HG02870 (cell line): ENCODE measurements at regions not wholly inside any gene's neighbourhood (a gene's known extent, or its start where the extent isn't known, plus 50 kb on each side); places are given as distances from the start of the nearest gene placed in this dataset.

ENCODE experiments used
- ATAC-seq: cut with Tn5 transposase; IDR thresholded peaks from one replicate; pipeline ENCODE4 v1.9.1; 2021; ENCODE audit warnings: mild to moderate bottlenecking, moderate library complexity; ENCODE audit not compliant: unreplicated experiment

DNA sequence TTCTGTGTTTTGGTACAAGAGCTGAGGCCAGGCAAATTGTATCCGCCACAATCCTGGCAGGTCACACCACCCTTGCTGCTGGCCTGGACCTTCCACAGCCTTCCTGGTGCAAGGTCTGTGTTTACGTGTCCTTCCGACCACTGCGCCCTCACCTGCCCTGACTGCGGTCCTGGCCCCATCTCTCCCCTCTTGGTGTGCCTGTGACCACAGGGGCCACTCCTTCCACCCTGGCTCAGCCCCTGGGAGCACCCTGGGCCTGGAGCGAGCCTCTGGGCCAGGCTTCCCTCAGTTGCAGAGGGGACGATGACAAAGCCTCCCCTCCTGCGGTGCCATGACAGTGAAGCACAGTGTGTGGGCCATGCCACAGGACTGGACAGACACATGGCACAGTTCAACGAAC lies 104.5 kb downstream of the PLXNA1 start:
- no peak for ATAC-seq

DNA sequence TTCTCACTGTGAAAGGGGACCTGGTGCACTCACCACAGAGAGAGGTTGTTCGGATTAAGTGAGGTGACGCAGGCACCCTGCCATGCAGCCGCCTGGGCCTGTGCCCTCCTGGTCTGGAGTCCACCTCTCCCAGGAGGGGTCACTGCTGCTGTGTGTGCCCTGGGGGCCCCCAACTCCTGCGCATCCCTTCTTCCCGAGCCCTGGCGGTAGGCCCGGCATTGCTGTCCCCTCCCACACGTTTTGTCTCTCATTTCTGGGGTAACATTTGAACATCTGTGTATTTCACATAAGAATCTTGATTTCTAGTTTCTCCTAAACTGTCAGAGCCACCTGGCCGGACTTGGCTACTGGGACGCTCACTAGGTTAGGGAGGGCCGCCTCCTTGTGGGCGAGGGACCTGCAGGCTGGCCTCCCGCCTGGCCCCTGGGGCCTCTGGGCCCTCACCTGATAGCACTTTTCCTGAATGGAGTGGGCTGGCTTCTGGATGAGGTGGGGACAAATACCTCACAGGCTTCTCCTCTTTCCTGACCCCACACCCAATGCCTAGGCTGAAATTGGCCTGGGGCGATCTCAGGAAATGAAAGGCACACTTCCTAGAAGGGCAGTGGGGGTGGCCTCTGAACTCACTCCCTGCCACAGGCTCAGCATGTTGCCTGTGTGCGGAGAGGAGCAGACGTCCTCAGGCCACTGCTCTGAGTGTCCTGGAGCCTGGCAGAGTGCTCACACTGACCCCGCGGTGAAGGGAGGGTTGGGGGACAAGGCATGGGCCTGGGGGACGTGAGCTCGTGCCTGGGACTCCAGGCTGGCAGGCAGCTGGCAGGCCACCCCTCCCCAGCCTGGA lies 104.2 kb upstream of the PRR23E start:
- ATAC-seq: no peak

DNA sequence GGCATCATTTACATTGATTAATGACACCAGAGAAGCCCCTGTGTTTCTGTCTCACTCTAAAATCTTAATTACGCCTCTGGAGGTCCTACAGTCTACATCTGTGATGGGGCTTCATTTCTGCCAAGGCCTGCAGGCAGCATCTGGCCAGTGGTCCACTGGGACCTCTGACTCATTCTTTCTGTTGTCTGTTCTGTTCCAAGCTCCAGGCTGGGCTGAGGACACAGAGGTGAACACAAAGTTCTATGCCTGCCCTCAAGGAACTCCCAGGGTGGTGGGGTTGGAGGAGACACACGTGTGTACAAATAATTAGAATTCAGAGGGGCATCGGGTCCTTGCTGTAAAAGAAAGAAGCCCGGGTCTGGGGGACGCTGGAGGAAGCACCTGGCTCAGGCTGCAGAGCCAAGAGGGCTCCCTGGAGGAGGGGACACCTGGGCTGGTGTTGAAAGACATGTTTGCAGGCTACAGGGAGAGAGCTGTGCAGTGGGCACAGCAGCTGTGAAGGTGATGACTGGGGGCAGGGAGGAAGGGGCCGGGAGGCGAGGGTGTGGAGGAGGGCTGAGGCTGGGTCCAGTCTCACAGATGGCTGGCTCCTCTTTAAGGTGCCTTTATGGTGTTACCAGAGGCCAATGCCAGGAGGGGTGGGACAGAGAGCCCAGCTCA lies 103.3 kb upstream of the PRR23E start:
- ATAC-seq: no peak

DNA sequence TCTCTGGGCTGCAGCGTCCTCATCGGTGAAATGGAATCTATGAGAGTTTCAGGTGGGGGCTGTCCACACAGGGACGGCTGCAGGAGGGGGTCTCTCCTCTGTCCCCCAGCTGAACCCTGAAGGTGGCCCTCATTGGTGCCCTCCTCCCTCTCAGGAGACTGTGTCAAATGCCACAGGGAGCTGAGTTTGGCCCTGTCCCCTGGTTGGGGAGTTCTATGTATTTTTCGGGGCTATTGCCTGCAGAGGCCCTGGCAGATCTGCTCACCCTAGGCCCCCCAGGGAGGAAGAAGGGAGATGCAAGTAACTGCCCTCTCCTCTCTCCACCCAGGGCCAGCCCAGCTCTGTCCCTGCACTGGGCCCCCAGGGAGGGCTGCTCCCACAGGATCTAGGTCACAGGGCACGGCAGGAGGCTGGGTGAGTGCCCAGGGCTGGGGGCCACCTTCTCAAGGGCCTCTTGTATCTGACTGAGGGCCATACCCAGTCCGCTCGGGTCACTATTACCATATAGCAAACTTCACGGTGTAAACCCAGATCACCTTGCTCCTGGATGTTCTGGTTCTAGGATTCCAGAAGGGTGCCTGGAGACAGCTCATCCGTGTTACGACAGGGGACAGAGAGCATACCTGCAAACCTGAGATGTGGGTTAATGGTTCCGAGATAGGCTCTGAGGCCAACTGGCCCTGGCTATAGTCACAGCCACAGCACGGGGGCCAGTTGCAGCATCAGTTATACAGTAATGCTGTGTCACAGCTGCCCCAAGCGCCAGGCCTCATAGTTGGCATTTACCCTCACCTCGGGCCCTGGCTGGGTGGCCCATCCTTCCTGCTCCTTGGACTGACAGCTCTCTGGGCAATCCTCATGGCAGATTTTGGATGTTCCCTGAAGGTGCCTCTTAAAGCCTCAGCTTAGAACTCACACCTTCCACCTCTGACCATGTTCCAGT lies 102.4 kb upstream of the PRR23E start:
- no peak for ATAC-seq

DNA sequence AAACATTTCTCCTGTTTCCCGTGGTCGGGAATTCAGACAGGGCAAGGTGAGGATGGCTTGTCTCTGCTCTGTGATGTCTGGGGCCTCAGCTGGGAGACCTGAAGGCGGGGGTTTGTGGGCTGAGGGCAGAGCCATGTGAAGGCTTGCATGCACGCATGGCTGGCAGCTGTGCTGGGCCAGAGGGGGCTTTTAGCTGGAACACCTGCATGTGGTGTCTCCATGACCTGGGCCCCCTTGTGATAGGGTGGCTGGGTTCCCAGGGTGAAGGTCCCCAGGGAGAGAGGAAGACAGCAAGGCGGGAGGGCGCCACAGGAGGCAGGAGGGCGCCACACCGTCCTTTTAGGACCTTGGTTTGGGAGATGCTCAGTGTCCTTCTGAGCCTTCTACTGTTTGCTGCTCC lies 101.6 kb upstream of the PRR23E start:
- ATAC-seq: no peak

DNA sequence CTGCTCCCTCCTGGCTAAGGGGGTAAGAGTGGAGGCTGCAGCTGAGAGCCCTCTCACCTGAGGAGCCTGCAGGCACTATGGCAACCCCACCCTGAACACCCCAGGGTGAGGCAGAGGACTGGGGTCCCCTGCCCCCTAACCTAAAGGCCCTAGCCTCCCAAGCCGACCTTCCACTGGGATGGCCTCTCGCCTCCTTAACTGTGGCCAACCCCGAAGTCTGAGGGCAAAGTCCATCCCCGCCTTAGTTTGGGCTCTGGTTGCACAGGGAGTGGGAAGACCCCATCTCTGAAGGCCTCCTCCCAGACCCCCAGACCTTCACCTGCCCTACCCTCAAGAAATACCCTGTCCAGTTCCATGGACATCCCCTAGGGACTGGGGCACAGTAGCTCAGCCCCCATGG lies 100.6 kb upstream of the PRR23E start:
- no peak for ATAC-seq

DNA sequence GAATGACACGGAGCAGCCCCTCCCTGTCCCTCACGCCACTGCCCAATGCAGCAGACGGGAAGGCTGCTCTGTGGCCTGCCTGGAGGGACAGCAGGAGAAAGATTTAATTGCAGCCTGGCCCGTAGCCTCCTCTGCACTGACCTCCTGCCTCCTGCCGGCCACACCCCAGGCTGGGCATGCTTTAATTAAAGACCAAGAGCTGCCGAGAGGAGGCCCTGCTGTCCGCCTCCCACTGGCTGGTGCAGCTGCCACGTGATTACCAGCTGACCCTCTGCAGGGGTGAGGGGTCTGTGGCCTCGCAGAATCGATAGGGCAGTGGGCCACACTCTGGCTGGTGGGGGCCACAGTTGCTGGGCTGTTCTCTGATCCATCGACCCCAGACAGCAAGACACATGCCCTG lies 100.2 kb upstream of the PRR23E start:
- ATAC-seq: no peak

DNA sequence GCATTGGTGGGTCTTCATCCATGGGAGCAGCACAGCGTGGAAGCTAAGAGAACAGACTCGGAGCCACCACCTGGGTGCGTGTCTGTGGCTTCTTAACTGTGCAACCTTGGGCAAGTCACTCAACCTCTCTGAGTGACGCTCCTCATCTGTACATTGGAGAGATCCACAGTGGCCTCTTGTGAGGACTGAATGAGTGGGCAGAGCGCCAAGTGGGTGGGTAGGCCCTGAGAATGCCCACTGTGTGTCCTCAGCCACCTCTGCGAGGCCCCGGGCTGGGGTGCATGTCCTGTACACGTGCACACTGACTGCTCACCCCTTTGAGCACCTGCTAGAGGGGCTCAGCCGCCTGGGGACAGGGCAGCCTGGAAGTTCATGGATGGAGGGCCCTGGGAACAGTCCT lies 99.6 kb upstream of the PRR23E start:
- ATAC-seq: no peak

DNA sequence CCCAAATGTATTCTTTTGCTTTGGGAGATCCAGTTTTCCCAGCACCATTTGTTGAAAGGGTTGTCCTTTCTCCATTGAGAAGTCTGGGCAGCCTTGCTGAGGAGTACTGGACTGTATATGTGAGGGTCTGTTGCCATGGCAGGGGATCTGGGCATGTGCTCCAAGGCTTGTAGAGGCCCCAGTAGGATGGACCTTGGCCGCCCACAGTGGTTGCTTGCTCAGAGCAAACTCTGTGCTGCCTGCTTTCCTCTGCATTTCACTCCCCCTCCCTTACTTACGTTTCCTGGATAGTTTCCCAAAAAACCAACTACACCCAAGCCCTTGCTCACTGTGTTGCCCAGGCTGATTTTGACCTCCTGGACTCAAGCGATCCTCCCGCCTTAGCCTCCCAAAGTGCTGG lies 97.2 kb upstream of the PRR23E start:
- ATAC-seq: no peak

DNA sequence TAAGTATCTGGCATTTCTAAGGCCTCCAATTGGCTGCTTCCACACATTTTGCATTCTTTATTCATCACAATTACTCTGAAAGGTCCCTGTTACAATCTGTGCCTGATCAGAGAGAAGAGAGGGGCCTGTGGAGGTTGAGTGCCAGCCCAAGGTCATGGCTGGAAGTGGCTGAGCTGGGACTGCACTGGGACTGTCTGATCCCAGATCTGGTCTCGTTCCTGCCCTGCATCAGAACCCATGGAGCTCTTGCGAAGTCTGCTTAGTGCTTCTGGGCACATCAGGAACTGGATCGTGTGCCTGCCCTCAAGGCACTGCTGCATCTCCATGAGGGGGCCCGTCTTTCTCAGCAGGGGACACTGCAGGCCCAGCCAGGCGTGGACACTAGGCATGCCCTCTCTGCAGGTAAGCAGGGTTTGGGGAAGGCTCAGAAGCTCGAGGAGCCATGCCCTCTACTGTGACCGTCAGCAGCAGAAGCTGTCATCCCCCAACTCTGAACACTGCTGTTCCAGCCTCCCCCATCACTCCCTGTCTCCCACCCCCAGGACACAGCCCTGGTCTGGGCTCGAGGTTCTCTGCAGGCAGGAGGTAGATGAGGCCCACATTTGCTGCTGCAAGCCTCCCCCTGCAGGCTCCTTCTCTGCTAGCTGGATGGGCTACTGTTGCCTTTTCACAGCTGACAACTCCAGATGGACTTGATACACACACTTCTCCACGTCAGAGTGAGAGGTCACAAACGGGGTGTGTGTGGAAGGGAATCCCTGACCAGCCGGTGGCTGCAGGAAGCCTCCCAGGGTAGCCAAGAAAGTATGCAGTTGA lies 96.5 kb upstream of the PRR23E start:
- ATAC-seq: no peak

DNA sequence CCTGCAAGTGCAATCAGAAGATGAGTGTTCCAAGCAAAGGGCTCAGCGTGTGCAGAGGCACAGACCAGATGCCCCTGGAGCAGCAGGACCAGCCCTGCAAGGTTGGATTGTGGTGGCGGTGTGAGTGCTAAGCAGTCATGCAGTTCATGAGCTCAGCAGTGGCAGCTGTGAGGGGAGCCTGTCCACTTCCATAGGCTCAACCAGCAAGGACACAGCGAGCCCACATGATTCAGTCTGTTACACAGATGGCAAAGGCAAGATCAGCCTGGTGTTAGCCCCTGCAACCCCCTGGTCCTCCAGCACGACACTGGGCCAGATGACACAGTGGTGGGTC lies 95.9 kb upstream of the PRR23E start:
- no peak for ATAC-seq

DNA sequence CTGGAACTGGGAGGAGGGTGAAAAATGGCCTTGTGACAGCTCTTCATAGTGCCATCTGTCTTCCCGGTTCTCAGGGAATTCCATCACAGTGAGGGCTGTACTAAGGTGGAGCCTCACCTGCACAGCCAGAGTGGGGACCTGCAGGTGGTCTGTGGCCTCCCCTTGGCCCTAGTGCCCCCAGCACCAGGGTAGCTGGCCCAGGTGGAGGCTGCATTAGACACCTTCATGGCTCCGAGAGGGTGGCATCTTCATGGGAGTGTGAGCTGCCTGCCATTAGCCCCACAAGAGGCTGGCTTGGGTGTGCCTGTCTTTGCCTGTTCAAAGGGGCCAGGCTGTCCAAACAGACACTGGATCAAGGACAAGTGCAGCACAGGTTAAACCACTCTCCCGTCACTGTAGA lies 95.5 kb upstream of the PRR23E start:
- ATAC-seq: no peak

DNA sequence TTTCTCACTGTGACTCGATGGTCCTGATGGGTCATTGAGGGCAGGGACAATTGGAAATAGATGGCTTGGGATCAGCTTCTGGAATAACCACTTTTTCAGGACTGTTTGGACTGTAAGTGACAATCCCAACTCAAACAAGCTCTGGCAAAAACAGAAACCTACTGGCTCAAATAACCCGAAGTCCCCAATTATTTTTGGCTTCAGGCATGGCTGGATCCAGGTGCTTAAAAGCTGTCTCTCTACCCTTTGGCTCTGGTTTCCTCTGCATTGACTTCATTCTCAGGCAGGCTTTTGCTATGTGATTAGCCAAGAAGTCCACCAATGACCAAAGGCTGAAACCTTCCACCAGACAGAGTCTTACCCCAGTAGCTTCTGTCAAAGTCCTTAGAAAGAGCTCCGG lies 92.9 kb upstream of the PRR23E start:
- ATAC-seq: no peak

DNA sequence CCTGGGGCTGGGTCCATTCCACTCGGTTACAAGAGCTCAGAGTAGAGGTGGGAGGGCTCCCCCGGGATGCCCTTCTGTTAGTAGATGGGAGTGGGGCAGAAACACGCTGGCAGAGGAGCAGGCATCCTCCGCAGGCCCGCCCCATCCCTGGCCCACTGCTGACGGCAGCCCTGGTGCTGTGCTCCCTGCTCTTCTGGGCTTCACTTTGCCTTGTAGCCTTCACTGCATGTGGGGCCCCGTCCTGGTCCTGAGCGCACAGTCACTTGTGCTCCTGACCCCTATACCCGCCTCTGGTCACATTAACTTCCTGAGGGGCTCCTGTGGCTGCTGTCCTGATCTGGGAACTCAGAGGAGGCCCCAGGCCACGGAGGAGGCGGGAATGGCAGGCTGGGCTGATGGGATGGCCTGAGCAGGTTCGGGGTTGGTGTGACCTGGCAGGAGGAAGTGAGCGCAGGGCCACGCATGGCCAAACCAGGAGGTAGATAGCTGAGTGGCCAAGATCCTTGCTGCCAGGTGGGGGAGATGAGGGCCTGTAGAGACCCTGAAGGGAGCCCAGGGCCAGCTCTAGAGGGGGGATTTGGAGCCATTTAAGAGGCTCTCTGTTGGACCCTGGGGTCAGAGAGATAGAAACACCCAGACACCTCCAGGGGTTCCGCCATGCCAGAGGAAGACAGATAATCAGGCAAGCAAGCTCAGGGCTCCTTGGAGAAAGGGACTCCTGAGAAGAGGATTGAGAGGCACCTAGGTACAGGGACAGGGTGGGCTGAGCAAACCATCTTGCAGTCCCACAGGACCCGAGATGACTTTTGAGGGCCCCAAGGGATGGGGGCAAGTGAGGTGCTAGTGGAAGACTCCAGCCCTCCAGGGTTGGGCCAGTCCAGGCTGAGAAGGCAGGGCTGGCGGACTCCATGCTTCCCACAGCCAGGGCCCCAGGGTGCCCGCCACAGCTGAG lies 92.2 kb upstream of the PRR23E start:
- ATAC-seq: no peak

DNA sequence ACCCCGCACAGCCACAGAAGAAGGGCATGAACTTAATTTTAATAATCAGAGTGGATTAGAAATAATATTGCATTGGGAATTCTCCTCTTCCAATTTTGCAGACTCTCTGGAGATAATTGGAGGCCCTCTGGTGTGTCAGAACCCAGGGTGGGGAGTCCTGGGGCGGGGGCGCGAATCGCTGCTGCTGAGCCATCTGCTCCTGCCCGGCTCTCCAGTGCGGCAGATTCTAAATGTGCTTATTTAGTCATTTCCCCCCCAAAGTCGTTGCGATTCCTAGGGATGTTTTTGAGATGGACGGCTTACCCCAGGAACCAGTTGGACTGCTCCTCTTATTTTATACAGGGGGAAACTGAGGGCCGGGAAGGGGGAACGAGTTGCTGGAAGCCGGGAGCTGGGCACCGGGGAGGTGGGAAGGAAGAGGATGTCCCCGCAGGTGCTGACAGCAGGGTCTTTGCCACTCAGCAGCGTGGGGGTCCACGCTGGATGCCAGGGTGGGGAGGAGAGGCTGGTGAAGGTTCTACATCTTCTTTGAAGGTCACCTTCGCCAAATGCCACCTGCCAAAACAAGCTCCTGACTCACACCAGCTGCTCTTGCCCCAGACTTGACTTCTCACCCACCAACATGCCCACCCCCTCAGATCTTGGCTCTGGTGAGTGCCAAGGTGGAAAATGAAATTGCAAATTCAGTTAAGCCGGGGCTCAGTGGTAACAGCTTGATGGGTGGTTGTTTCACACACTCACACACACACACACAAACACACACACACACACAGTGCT lies 91.3 kb upstream of the PRR23E start:
- no peak for ATAC-seq

DNA sequence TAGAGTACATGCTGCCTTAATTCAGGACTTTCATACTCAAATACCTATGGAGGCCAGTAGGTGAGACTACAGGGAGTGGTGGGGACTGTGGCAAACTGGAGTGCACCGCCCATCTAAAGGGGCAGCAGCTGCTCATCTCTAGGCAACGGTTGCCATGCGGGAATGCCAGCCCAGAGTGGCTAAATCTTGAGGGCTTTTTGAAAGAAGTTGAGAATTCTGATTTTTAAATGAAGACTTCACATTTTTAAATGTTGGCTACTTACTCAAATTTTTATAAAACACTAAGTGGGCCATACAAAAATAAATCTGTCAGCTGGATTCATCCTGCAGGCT lies 90.8 kb upstream of the PRR23E start:
- ATAC-seq: no peak

DNA sequence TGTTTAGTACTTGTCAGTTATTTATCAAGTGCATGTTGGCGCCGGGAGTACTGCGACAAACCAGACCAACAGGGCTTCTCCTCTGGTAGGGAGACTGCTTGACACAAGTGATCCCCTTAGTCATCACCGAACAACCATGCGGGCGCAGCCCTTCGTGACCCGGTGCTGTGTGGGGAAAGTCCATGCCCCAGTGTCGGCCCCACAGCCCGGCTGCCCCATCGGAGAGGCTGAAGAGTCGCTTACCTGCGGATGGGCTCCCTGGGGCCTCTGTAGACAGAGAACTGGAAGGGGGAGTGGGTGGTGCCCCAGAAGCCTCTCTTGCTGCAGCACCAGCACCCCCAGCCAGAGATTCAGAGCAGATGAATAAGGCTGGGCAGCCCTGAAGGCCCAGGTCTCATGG lies 90.3 kb upstream of the PRR23E start:
- ATAC-seq: no peak

DNA sequence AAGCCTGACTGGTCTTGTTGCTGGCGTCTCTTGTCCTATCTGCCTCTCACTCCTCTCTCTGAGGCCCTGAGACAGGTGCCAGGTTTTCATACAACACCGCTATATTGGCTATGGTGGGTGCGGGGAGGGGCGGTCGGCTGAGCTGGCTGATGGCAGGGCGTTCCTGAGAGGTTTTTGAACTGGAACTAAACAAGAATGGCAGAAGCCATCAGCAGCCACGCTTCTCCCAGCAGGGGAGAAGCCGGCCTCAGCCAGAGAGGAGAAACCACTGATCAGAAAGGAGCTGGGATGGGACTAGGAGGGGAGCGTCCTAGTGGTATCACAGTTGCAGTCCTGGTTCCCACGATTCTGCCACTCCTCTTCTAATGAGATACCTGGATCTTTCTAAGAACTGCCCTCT lies 89.9 kb upstream of the PRR23E start:
- no peak for ATAC-seq

DNA sequence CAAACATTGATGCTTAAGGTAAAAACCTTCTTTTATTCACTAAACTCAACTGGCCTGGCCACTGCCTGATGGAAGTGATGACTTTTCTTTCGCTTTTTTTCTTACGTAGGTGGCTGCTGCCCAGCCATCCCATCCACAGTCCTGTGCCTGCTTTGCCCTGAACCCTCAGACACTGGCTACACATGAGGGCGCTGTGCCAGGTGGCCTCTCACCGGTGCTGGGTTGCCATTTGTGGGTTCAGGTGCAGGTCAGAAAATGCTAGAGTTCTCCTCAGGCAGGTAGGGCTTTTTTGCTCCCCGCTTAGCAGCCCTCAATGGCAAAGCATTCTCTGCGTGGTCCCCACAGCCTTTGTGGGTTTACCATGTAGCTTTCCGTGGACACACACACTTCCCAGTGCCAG lies 88.3 kb upstream of the PRR23E start:
- no peak for ATAC-seq
